ENCODE measurements at regions not wholly inside any gene's neighbourhood (a gene's known extent, or its start where the extent isn't known, plus 50 kb on each side); places are given as distances from the start of the nearest gene placed in this dataset.
"Not testable (repeated sequence)": the region's sequence is repeated elsewhere in the genome, so short reads cannot be mapped to it uniquely, and the experiment has no call there.

- Histone ChIP-seq H3K4me3 (ENCODE audit: low read depth, low read length) (peak overlapping the region; percentile 91), H3K27ac (ENCODE audit: low read depth, low read length) (no peak overlapping the region), H3K4me1 (ENCODE audit: control insufficient read depth, insufficient read depth, low read length) (peaks cover 11% of the 10 kb centered on the region), H3K36me3 (ENCODE audit: control insufficient read depth, insufficient read depth, low read length) (no peaks in the 10 kb centered on the region), H3K27me3 (ENCODE audit: control insufficient read depth, insufficient read depth, low read length) (peaks cover 34% of the 10 kb centered on the region), H3K9ac (ENCODE audit: low read depth, low read length) (no peak overlapping the region), H3K9me3 (ENCODE audit: control insufficient read depth, insufficient read depth, low read length) (no peaks in the 10 kb centered on the region)
Measured at GRCh38 chr6:27562027-27562410, 89.1 kb upstream of the ZNF184 start.

GRCh38 chr6:27558028-27558724 lies 85.3 kb upstream of the ZNF184 start:
- H3K4me1 ChIP-seq (ENCODE audit: control insufficient read depth, insufficient read depth, low read length) = no peaks in the 10 kb centered on the region; the same call in 1 of the 2 replicates
- H3K9ac ChIP-seq (ENCODE audit: low read depth, low read length) = no peak overlapping the region
- no peak overlapping the region for H3K27ac ChIP-seq (ENCODE audit: low read depth, low read length)
- peaks cover 20% of the 10 kb centered on the region for H3K27me3 ChIP-seq (ENCODE audit: control insufficient read depth, insufficient read depth, low read length)
- H3K4me3 ChIP-seq (ENCODE audit: low read depth, low read length) = peak overlapping the region; percentile 50
- H3K9me3 ChIP-seq (ENCODE audit: control insufficient read depth, insufficient read depth, low read length) = no peaks in the 10 kb centered on the region
- H3K36me3 ChIP-seq (ENCODE audit: control insufficient read depth, insufficient read depth, low read length) = no peaks in the 10 kb centered on the region

- no peaks in the 10 kb centered on the region; the same call in 1 of the 2 replicates for H3K4me1 ChIP-seq (ENCODE audit: control insufficient read depth, insufficient read depth, low read length)
- no peaks in the 10 kb centered on the region for H3K9me3 ChIP-seq (ENCODE audit: control insufficient read depth, insufficient read depth, low read length)
- H3K36me3 ChIP-seq (ENCODE audit: control insufficient read depth, insufficient read depth, low read length) = no peaks in the 10 kb centered on the region
- H3K9ac ChIP-seq (ENCODE audit: low read depth, low read length) = no peak overlapping the region
- no peak overlapping the region for H3K4me3 ChIP-seq (ENCODE audit: low read depth, low read length)
- H3K27ac ChIP-seq (ENCODE audit: low read depth, low read length) = no peak overlapping the region
- peaks cover 20% of the 10 kb centered on the region for H3K27me3 ChIP-seq (ENCODE audit: control insufficient read depth, insufficient read depth, low read length)
Measured at GRCh38 chr6:27556406-27556805, 83.5 kb upstream of the ZNF184 start.

- peak overlapping the region; percentile 64 for H3K4me3 ChIP-seq (ENCODE audit: low read depth, low read length)
- peak overlapping the region; percentile 38 for H3K27ac ChIP-seq (ENCODE audit: low read depth, low read length)
- no peaks in the 10 kb centered on the region for H3K9me3 ChIP-seq (ENCODE audit: control insufficient read depth, insufficient read depth, low read length)
- H3K4me1 ChIP-seq (ENCODE audit: control insufficient read depth, insufficient read depth, low read length) = no peaks in the 10 kb centered on the region; the same call in 1 of the 2 replicates
- H3K9ac ChIP-seq (ENCODE audit: low read depth, low read length) = no peak overlapping the region
- peaks cover 11% of the 10 kb centered on the region for H3K27me3 ChIP-seq (ENCODE audit: control insufficient read depth, insufficient read depth, low read length)
- no peaks in the 10 kb centered on the region for H3K36me3 ChIP-seq (ENCODE audit: control insufficient read depth, insufficient read depth, low read length)
Measured at GRCh38 chr6:27553123-27553904, 80.4 kb upstream of the ZNF184 start.

- Histone ChIP-seq H3K9me3 (ENCODE audit: control insufficient read depth, insufficient read depth, low read length) (no peaks in the 10 kb centered on the region), H3K9ac (ENCODE audit: low read depth, low read length) (no peak overlapping the region), H3K4me1 (ENCODE audit: control insufficient read depth, insufficient read depth, low read length) (no peaks in the 10 kb centered on the region; the same call in 1 of the 2 replicates), H3K27me3 (ENCODE audit: control insufficient read depth, insufficient read depth, low read length) (no peaks in the 10 kb centered on the region), H3K27ac (ENCODE audit: low read depth, low read length) (no peak overlapping the region), H3K4me3 (ENCODE audit: low read depth, low read length) (peak overlapping the region; percentile 64), H3K36me3 (ENCODE audit: control insufficient read depth, insufficient read depth, low read length) (no peaks in the 10 kb centered on the region)
Measured at GRCh38 chr6:27551607-27552006, 78.7 kb upstream of the ZNF184 start.

DNA sequence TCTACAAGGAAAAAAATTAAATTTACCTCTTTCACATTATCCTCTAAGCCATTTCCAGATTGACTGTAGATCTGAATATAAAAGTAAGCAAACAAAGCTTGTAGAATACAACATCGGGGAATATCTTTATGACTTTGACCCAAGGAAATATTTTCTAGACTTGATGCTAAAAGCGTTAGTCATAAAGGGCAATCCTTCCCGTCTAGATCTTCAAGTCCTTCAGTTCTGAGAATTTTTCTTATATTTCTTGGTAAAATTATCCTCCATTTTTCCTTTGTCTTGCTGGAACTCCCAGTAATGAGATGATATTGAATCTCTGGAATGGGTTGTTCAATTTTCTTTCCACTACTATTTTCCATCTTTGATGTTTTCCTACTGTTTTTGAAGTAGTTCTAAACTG lies 77.8 kb upstream of the ZNF184 start:
- no peak overlapping the region for H3K4me3 ChIP-seq (ENCODE audit: low read depth, low read length)
- H3K27ac ChIP-seq (ENCODE audit: low read depth, low read length) = no peak overlapping the region
- no peaks in the 10 kb centered on the region for H3K9me3 ChIP-seq (ENCODE audit: control insufficient read depth, insufficient read depth, low read length)
- no peaks in the 10 kb centered on the region for H3K36me3 ChIP-seq (ENCODE audit: control insufficient read depth, insufficient read depth, low read length)
- H3K9ac ChIP-seq (ENCODE audit: low read depth, low read length) = no peak overlapping the region
- H3K27me3 ChIP-seq (ENCODE audit: control insufficient read depth, insufficient read depth, low read length) = no peaks in the 10 kb centered on the region
- H3K4me1 ChIP-seq (ENCODE audit: control insufficient read depth, insufficient read depth, low read length) = no peaks in the 10 kb centered on the region; the same call in 1 of the 2 replicates

DNA sequence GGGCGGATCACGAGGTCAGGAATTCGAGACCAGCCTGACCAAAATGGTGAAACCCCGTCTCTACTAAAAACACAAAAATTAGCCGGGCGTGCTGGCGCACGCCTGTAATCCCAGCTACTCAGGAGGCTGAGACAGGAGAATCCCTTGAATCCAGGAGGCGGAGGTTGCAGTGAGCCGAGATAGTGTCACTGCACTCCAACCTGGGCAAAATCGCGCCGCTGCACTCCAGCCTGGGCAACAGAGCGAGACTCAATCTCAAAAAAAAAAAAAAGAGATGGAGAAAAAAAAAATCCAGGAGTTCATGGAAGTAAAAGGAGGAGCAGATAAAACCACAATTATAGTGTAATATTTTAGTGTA lies 76.3 kb upstream of the ZNF184 start:
- not testable (repeated sequence) for H3K4me1 ChIP-seq (ENCODE audit: control insufficient read depth, insufficient read depth, low read length); H3K27me3 ChIP-seq (ENCODE audit: control insufficient read depth, insufficient read depth, low read length); H3K9me3 ChIP-seq (ENCODE audit: control insufficient read depth, insufficient read depth, low read length); H3K4me3 ChIP-seq (ENCODE audit: low read depth, low read length); H3K27ac ChIP-seq (ENCODE audit: low read depth, low read length); H3K36me3 ChIP-seq (ENCODE audit: control insufficient read depth, insufficient read depth, low read length); H3K9ac ChIP-seq (ENCODE audit: low read depth, low read length)

DNA sequence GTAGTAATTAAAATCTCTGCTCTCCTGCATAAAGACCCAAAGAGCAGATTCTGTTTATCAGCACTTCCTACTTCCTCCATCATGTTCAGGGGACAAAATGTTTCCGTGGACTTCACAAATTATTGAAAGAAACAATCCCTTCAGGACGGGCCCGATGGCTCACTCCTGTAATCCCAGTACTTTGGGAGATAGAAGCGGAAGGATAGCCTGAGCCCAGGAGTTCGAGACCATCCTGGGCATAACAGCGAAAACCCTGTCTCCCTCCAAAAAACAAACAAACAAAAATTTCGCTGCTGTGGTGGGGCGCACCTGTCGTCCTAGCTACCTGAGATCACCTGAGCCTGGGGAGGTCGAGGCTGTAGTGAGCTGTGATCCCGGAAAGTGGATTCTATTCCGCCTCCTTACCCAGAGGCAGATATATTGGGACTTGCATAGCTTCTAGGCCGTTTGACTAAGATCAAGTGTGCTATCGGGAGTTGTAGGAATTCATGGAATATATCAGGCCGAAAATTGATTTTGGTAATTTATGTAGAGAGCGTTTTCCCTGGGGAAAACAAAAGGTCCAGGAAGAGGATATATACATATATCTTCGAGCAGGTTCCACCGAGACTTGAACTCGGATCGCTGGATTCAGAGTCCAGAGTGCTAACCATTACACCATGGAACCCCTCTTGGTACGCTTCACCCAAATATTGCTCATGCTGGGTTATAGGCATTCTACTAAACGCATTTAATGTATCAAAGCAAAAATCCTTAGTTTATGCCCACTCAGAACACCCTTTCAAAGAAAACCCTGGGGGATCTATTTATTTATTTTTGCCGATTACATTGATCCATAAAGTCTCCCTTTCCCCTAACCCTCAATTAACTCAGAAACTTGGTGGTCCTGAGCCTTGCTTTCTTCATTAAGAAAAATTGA lies 74.5 kb upstream of the ZNF184 start:
- no peaks in the 10 kb centered on the region for H3K9me3 ChIP-seq (ENCODE audit: control insufficient read depth, insufficient read depth, low read length)
- no peak overlapping the region for H3K27ac ChIP-seq (ENCODE audit: low read depth, low read length)
- peak overlapping the region; percentile 36; the same call in 1 of the 2 replicates for H3K9ac ChIP-seq (ENCODE audit: low read depth, low read length)

GRCh38 chr6:27546522-27546921 lies 73.6 kb upstream of the ZNF184 start:
- Histone ChIP-seq H3K4me3 (ENCODE audit: low read depth, low read length) (0 out of 2 replicates have a peak overlapping the region, but pooled peaks have one; percentile 92), H3K9ac (ENCODE audit: low read depth, low read length) (no peak overlapping the region), H3K27ac (ENCODE audit: low read depth, low read length) (no peak overlapping the region), H3K9me3 (ENCODE audit: control insufficient read depth, insufficient read depth, low read length) (no peaks in the 10 kb centered on the region), H3K4me1 (ENCODE audit: control insufficient read depth, insufficient read depth, low read length) (no peaks in the 10 kb centered on the region), H3K36me3 (ENCODE audit: control insufficient read depth, insufficient read depth, low read length) (no peaks in the 10 kb centered on the region), H3K27me3 (ENCODE audit: control insufficient read depth, insufficient read depth, low read length) (peaks cover 4% of the 10 kb centered on the region; the same call in 1 of the 2 replicates)

More for the DNA sequence above, 74.5 kb upstream of the ZNF184 start:
- Histone ChIP-seq H3K4me1 (ENCODE audit: control insufficient read depth, insufficient read depth, low read length) (no peaks in the 10 kb centered on the region), H3K27me3 (ENCODE audit: control insufficient read depth, insufficient read depth, low read length) (peaks cover 4% of the 10 kb centered on the region; the same call in 1 of the 2 replicates), H3K36me3 (ENCODE audit: control insufficient read depth, insufficient read depth, low read length) (no peaks in the 10 kb centered on the region), H3K4me3 (ENCODE audit: low read depth, low read length) (peak overlapping the region; percentile 92)

DNA sequence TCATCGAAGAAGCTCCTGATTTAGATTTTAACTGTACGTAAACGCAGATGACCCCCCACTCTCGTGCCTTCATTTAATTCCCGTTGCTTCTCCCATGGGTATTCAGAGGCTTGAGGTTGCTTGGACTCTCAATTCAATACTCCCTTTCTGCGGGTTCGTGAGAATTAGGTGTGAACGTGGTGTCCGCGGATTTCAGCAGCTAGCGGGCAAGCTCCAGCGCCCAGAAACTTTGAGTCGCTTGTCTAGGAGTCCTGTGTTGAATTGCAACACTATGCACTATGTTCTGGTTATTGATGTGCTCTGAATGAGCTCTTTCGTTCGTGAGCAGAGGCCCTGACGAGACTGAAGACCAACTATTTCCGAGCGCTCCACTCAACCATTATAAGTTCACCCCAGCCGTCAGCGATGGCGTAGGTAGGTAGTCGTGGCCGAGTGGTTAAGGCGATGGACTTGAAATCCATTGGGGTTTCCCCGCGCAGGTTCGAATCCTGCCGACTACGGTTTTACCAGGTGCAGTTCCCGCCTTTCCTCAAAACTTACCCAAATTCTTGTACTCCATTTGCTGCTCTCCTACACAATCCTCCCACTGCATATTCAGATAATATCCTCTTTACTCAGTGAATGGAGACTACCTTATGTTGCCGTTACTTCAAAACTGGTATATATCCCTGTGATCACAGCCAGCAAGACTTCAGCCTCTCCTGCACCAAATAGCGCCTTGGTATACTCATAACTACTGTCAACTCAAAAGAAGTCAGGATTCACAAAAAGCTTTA lies 72.6 kb upstream of the ZNF184 start:
- no peaks in the 10 kb centered on the region for H3K36me3 ChIP-seq (ENCODE audit: control insufficient read depth, insufficient read depth, low read length)
- peaks cover 4% of the 10 kb centered on the region; the same call in 1 of the 2 replicates for H3K27me3 ChIP-seq (ENCODE audit: control insufficient read depth, insufficient read depth, low read length)
- H3K4me1 ChIP-seq (ENCODE audit: control insufficient read depth, insufficient read depth, low read length) = 0 out of 2 replicates have a peak, but pooled peaks cover 2% of the 10 kb centered on the region
- no peaks in the 10 kb centered on the region for H3K9me3 ChIP-seq (ENCODE audit: control insufficient read depth, insufficient read depth, low read length)
- 0 out of 2 replicates have a peak overlapping the region, but pooled peaks have one; percentile 56 for H3K9ac ChIP-seq (ENCODE audit: low read depth, low read length)
- H3K27ac ChIP-seq (ENCODE audit: low read depth, low read length) = no peak overlapping the region
- H3K4me3 ChIP-seq (ENCODE audit: low read depth, low read length) = peak overlapping the region; percentile 90

All from HUES48 (cell line).